Left colon (tissue), 2 donors: ENCODE measurements at regions not wholly inside any gene's neighbourhood (a gene's known extent, or its start where the extent isn't known, plus 50 kb on each side); places are given as distances from the start of the nearest gene placed in this dataset.
"Not testable (repeated sequence)": the region's sequence is repeated elsewhere in the genome, so short reads cannot be mapped to it uniquely, and the experiment has no call there.

Source experiments
- ATAC-seq: fragments of 200-7000 bp; cut with Tn5 transposase; one replicate; pipeline ENCODE4 v1.9.1; 2020; ENCODE audit warnings: mild to moderate bottlenecking, moderate library complexity
- DNase-seq, 2 donors: peaks; one replicate each; pipeline ENCODE4 v3.0.0-alpha.2; 2020
- intact Hi-C, 2 donors: fragments of 100-400 bp; cut with DNase I in 1 of 2; cut with micrococcal nuclease in 1 of 2; formaldehyde crosslinking; loops; one replicate each; pipeline versions ENCODE4 v1.11.2 to v1.14.0; 2022; cut with DNase I, micrococcal nuclease
- donor health status: DM: no; HTN: no; CAD: no.
- donor health status: DM: yes; HTN: yes; CAD: no.

DNA sequence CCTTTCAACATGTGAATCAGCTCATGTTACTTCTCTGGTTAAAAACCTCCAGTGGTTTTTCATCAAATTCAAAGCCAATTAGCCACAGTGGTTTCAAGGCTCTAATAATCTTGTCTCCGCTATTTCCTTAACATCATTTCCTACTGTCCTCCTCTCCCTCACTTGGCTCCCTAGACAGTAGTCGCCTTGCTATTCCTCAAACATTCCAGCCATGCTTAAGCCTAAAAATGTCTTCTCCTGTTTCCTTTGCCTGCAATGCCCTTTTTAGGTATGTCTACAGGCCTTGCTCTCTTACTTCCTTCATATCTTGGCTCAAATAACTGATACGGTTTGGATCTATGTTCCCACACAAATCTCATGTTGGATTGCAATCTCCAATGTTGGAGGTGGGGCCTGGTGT lies 779.4 kb upstream of the LRRN3 start:
- DNase-seq (no peak), ATAC-seq (no peak)
- intact Hi-C loops, result no loop called here

DNA sequence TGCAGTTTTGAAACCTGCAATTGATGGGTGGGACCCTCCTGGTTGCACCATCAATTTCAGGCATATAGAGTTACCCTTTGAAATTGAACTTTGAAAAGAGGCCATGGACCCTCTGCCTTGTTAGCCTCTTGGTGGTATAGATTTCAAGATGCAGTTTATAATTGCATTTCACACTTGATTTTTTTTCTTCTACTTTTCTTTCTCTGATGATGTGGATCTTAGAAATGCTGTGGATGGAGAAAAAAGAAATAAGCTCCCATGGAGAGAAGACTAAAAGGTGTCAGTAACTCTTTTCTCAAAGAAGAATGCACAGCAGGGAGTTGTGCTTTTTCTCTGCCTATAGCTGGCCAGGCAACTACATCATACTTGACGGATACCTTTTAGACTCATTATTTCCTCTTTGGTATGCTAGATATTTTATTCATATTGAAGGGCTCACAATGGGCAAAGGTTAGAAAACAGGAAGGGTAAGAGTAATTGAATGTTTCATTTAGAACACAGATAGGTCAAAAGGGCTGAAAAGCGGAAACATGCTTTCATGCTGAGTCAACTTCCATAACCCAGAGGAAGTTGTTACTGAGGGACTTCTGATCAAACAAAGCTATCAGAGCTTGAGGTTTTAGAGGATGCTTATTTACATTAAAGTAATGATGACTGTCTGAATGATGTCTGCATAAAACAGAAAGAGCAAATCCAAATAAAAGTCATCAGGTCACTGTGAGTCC lies 773.2 kb upstream of the LRRN3 start:
- intact Hi-C loops, result no loop called here
- ATAC-seq, result no peak
- no peak for DNase-seq

DNA sequence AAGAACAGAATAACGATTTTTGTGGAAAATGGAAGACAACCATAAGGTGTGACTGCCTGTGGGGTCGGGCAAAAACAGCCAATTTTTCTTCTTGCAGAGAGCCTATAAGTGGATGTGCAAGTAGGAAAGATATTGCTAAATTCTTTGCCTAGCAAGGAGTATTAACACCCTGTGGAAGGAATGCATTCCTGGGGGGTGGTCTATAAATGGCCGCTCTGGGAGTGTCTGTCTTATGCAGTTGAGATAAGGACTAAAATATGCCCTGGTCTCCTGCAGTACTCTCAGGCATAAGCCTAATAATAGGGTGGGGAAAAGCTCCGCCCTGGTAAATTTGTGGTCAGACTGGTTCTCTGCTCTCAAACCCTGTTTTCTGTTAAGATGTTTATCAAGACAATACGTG lies 770.6 kb upstream of the LRRN3 start:
- intact Hi-C loops, DNase-seq, ATAC-seq: not testable (repeated sequence)

DNA sequence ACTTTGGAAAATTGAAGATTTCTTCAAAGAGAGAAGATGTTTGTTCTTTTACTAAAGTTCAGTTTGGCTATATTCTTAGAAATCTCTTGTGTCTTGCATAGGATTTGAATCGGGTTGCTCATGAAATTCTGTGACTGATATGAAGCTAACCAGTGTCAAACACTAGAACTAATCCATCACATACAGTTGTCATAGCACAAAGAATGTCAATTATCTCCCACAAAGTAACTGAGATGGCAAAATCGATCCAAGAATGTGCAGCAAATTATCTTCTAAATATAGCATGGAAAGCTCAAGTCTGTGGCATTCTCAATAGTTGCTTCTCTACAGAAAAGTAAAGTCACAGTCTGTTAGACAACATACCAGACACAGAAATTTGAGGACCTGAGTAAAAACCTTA lies 768.1 kb upstream of the LRRN3 start:
- ATAC-seq, result no peak
- no peak for DNase-seq
- intact Hi-C loops, result no loop called here

DNA sequence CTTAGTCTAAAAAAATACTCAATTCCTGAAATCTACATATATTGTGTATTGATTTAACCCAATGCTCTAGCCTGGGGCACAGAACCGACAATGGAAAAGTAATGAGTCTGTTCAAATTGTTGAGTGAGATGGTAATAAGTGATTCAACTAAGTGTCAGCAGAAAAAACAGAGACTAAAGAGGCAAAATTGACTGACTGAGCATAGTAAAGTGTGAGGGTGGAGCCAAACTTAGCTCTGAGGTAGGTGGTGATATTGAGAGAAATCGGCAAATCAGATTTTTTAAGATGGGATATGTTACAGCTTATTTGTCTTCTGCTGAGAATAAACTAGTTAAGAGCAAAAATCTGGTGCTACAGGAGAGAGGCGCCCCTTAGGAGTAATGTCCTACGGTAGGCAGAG lies 764.0 kb upstream of the LRRN3 start:
- intact Hi-C loops, result no loop called here
- DNase-seq, result no peak
- no peak for ATAC-seq

DNA sequence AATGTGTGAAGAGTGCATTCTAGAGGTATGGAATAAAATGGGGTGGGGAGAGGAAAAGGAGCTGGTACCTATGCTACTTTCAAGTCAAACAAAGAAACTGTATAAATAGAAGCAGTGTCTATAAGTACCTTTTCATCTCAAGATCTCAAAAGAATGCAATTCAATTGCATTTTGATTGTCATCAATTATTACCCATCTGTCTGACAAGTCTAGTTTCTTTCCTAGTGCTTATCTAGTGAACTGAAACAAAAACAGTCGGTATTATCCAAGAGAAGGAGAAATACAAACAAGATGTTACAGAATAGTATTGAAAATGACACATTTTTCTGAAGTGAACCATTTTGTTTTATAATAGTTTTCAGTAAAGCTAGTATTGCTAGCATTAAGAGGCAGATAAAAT lies 754.5 kb upstream of the LRRN3 start:
- ATAC-seq (no peak), DNase-seq (no peak)
- intact Hi-C loops, result no loop called here

DNA sequence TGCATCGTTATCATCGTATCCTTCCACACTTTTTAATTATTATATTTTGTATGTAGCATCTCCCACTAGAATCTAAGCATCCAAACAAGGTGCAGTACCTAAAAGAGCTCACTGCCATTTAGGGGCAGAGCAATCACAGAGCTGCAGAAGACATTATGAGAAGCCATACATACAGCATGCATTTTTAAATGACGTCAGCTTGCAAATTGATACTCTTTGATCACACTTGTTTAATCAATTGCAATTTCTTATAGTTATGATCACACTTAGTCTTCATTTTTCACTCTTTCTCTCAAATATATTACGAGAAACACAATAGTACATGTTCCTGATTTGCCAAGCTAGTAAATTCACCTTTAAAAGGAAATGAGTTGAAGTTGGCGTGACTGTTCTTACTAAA lies 753.3 kb upstream of the LRRN3 start:
- intact Hi-C loops, result no loop called here
- DNase-seq (no peak), ATAC-seq (no peak)

DNA sequence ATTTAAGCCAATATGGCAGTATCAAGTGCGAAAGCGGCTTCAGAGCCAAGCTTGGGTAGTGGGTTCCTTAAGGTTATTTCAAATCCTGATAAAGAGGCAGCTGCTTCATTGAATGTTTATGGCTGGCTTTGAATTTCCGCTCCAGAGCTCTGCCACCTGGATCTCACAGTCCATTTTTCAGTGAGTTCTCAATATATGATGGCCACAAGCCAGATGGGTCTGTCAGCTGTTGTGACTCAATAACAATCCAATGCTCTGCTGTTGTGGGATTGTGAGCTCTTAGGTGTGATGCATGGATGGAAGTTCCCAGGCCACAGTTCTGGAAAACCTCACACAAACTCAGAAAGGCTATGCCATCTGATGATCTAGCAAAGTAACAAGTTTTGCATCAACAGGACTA lies 743.8 kb upstream of the LRRN3 start:
- intact Hi-C loops, result no loop called here
- ATAC-seq (no peak), DNase-seq (no peak)

DNA sequence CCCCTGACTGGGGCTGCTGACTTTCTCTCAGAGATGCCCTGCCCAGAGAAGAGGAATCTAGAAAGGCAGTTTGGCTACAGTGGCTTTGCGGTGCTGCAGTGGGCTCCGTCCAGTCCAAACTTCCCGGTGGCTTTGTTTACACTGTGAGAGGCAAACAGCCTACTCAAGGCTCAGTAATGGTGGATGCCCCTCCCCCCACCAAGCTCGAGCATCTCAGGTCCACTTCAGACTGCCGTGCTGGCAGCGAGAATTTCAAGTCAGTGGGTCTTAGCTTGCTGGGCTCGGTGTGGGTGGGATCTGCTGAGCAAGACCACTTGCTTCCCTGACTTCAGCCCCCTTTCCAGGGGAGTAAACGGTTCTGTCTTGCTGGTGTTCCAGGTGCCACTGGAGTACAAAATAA lies 734.5 kb upstream of the LRRN3 start:
- ATAC-seq, result no peak
- no peak for DNase-seq
- intact Hi-C loops, result no loop called here

DNA sequence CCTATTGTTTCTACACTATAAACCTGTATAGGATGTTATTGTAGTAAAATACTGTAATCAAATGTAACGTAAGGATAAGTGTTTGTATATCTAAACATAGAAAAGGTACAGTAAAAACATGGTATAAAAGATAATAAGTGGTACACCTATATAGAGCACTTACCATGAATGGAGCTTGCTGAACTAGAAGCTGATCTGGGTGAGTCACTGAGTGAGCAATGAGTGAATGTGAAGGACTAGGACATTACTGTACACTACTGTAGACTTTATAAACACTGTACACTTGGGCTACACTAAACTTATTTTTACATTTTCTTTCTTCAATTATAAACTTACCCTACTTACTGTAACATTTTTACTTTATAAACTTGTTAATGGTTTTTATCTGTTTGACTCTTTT lies 732.9 kb upstream of the LRRN3 start:
- intact Hi-C loops, result no loop called here
- ATAC-seq (no peak), DNase-seq (no peak)

DNA sequence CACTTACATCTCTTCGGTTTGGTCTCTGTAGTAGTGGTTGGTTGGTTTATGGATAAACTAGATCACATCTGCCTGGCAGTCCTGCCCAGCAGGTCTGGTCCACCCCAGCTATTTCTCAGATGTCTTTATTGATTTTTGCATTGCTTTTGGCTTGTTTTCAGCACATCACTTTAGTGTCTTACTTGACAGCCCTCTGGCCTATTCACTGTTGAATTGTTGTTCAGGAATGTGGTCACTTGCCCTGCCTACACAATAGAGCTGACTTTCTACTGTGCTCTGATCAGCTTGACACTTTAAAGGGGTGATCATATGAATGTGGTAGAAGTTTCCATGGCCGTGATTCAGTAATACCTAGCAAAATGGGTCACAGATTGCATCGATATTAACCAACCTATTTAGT lies 719.2 kb upstream of the LRRN3 start:
- intact Hi-C loops, result no loop called here

DNA sequence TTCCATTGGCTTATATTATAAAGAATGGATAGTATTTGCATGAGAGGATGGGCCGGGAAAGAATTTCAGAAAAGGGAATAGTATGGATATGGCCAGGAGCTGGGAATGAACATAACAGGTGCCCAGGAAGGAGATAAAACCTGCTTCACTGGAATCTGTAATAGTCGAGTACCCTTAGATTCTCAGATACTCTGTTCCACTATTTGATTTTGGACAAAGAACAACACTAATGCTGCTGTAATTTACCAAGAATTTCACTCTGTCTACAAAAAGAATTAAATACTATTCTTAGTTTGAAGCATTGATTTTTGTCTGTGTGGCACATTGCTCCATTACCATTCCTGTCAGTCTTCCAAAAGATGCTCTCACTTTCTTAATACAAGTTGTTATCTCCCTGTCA lies 718.2 kb upstream of the LRRN3 start:
- no peak for ATAC-seq
- DNase-seq, result no peak
- intact Hi-C loops, result no loop called here

More for the DNA sequence above, 719.2 kb upstream of the LRRN3 start:
- no peak for DNase-seq
- ATAC-seq, result no peak

DNA sequence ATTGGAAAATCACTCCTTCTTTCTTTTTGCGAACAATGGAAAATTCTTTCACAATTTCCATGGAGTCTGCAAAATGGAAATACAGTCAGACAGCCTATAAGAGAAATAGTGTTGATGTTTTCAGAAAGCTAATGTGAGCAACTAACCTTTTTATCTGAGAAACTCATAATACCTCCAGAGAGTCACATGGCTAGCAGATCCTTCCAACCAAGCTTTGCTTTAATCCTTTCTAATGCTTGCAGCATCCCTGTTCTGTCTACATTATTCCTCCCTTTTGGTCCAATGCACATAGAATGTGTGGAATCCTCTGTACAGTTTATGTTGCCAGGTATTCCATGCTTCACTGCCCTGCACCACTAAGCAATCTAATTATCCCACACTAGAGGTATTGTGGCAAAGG lies 717.5 kb upstream of the LRRN3 start:
- no peak for ATAC-seq
- DNase-seq, result no peak
- intact Hi-C loops, result no loop called here

DNA sequence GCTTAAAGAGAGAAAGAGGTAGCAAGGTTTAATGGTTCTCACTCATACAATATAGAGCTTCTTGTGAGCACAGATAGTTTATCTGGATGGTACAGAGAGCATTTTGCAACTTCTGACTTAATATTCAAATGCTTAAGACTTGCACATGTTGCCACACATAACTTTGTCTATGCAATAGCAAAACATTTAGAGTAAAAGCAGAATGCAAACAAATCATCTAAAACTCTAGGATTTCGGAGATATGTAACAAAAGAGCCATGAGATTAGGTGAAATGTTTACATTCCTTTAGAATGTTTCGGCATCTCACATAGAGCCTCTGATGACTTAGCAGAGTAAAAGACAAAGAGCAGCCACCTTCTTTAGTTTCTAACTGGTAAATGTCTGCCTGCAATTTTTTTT lies 717.1 kb upstream of the LRRN3 start:
- DNase-seq (no peak), ATAC-seq (no peak)
- intact Hi-C loops, result no loop called here

DNA sequence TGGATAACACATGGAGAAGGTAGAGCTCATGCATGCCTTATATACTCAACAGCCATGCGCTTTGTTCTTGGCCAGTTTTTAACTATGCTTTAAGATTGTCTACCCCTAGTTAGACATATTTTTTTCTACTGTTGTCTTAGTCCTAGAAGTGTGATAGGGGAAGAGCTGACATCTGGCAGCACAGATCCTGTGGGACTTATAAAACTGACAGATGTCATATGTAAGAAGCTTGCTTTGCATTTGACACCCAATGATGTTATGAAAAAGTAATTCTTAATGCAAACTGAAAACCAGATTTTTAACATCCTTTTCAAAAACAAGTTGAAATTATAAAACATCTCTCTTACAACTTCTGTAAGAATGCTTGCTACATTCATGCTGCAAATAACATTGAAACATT lies 715.9 kb upstream of the LRRN3 start:
- ATAC-seq, result no peak
- intact Hi-C loops, result no loop called here
- DNase-seq, result no peak

DNA sequence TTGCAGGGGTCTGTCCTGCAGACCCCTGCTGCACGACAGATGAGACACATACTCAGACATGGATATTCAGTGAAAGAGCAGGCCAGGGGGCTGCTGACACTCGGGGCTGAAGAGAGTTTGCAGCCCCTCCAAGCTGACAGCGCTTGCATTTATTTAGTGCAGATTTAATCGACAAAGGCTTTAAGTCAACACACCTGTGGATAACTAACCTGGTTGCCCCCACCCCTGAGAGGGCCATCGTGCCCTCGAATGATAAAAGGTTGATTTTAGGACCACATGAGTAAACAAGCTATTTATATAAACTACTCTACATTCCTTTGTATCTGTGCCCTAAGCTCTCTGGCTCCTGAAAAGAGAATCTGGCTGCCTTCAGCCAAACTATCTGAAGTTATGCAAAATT lies 708.2 kb upstream of the LRRN3 start:
- DNase-seq (no peak), ATAC-seq (no peak)
- intact Hi-C loops, result no loop called here

DNA sequence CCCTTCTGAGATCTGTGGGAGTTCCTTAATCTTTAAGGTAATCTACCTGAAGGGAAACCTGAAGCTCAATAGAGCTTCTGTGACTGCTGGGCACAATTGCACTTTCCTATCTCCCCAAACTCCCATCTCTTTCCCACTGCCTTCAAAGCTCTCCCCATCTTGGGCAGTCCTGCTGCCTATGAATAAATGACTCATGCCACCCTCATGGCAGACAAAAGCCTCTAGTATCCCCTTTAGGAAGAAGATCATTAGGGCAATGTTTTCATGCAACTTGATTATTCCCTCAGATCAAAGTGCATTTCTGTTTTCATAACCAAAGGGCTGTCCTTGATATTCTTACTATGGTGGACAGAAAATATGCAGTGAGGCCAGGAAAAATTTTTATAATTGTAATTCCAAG lies 704.9 kb upstream of the LRRN3 start:
- intact Hi-C loops, result no loop called here
- ATAC-seq (no peak), DNase-seq (no peak)

DNA sequence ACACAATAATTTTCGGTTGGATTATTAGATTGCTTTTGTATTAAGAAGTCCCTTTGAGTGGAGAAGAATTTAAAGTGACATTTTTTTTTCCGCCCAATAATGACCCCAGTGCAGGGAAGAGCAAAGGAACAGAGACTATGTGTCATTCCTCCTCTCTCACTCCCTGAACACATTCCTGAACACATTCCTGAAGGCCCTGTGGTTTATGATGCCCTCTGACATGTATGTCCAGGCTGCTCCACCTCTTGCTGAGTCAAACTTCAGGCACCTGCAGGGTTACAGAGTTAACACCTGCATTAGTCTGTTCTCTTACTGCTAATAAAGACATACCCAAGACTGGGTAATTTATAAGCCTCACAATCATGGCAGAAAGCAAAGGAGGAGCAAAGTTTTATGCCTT lies 704.0 kb upstream of the LRRN3 start:
- no peak for ATAC-seq
- DNase-seq, result no peak
- intact Hi-C loops, result no loop called here

DNA sequence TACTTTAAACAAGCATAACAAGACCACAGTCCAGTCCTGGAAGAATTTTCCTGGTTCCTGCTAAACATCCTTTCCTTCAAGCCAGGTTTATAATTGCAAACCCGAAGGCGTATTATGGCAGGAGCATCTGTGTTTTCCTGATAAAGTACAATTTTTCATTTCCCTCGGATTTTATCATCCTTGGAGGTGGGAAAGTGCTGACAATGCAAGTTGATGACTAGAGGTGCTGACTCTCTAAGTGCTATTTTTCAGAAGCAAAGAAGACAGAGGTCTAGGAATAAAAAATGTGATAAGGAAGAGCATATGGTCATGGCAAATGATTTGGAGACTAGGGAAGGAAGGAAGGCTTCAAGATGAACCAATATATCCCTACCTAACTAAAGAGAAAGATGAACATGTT lies 703.2 kb upstream of the LRRN3 start:
- intact Hi-C loops, result no loop called here

DNA sequence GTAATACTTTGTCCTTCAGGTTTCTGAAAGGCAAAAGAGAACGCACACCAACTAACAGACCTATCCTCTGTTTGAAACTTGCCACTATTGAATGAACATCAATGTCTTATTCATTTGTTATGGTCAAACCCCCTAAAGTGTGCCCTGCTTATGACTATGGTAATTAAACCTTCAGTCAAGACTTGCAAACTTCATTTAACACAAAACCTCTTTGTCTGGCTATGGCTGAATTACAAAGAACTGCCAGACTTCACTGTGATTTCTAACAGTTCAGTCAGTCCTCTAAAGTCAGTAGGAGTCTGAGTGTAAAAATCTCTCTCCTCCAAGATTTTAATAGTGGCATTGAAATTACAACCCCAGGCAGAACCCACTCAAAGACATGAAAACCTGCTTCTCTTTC lies 702.5 kb upstream of the LRRN3 start:
- ATAC-seq, result no peak
- intact Hi-C loops, result no loop called here
- DNase-seq, result no peak

More for the DNA sequence above, 703.2 kb upstream of the LRRN3 start:
- DNase-seq, result no peak
- no peak for ATAC-seq

DNA sequence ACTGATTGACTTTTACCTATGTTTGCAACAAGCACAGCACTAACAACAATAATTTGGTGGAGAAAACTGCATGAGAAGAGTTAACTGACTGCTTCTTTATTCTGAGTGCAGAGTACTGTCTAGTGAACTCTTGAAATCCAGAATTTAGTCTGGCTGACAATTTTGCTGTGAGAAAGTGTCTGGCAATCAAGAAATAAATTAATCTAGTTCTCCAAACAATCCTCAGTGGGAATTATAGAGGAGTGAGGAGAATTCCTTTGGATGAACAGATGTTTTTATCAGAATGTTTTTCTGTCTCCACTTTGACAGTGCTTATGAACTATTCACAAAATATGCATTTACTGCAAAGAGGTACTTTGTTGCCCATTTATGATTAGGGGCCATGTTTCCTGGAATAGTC lies 694.9 kb upstream of the LRRN3 start:
- ATAC-seq, result no peak
- no peak for DNase-seq
- intact Hi-C loops, result no loop called here
